ENCODE measurements at regions not wholly inside any gene's neighbourhood (a gene's known extent, or its start where the extent isn't known, plus 50 kb on each side); places are given as distances from the start of the nearest gene placed in this dataset.
"Not testable (repeated sequence)": the region's sequence is repeated elsewhere in the genome, so short reads cannot be mapped to it uniquely, and the experiment has no call there.

DNA sequence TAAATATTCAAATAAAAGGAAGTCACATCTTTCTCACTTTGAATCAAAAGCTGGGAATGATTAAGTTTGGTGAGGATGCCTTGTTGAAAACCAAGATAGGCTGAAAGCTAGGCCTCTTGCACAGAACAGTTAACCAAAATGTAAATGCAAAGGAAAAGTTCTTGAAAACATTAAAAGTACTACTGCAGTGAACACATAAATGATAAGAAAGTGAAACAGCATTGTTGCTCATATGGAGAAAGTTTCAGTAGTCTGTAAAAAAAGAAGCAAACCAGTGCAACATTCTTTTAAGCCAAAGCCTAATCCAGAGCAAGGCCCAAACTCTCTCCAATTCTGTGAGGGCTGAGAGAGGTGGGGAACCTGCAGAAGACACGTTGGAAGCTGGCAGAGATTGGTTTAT lies 1281.9 kb downstream of the CDH12 start:
- H3K9me3 ChIP-seq (ENCODE audit: control insufficient read depth in 5 of 5, low read length in 5 of 5); H3K27ac ChIP-seq (ENCODE audit: low read depth, low read length); H3K4me1 ChIP-seq (ENCODE audit: control insufficient read depth in 5 of 5, insufficient read depth in 5 of 5, low read length in 5 of 5); H3K9ac ChIP-seq (ENCODE audit: low read length in 5 of 5); H3K4me3 ChIP-seq (ENCODE audit: low read depth in 1 of 5, low read length in 5 of 5); H3K27me3 ChIP-seq (ENCODE audit: control insufficient read depth in 5 of 5, insufficient read depth in 4 of 5, low read length in 5 of 5); H3K36me3 ChIP-seq (ENCODE audit: control insufficient read depth in 5 of 5, insufficient read depth in 5 of 5, low read length in 5 of 5): not testable (repeated sequence)

DNA sequence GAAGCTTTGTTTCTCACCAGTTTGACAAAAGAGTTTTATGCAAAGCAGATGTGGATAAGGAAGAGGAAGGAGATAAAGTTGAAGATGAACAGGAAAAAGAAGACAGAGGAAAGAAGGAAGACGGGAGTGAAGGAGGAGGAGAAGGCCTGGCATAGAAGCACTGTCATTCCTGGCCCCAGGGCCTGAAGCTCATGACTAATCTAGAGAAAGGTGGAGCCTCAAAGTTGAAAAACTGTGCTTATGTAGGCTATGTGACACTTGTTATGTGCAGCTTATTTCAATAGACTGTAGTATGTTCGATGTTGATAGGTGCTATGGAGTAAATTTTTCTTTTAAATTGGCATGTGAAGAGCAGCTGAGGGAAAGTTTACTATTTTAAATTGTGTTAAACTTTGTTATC lies 1294.0 kb downstream of the CDH12 start:
- not testable (repeated sequence) for H3K27me3 ChIP-seq (ENCODE audit: control insufficient read depth in 5 of 5, insufficient read depth in 4 of 5, low read length in 5 of 5); H3K36me3 ChIP-seq (ENCODE audit: control insufficient read depth in 5 of 5, insufficient read depth in 5 of 5, low read length in 5 of 5); H3K4me1 ChIP-seq (ENCODE audit: control insufficient read depth in 5 of 5, insufficient read depth in 5 of 5, low read length in 5 of 5); H3K27ac ChIP-seq (ENCODE audit: low read depth, low read length); H3K9ac ChIP-seq (ENCODE audit: low read length in 5 of 5); H3K9me3 ChIP-seq (ENCODE audit: control insufficient read depth in 5 of 5, low read length in 5 of 5); H3K4me3 ChIP-seq (ENCODE audit: low read depth in 1 of 5, low read length in 5 of 5)

- H3K9ac ChIP-seq (ENCODE audit: low read length in 5 of 5); H3K36me3 ChIP-seq (ENCODE audit: control insufficient read depth in 5 of 5, insufficient read depth in 5 of 5, low read length in 5 of 5); H3K27me3 ChIP-seq (ENCODE audit: control insufficient read depth in 5 of 5, insufficient read depth in 4 of 5, low read length in 5 of 5); H3K4me1 ChIP-seq (ENCODE audit: control insufficient read depth in 5 of 5, insufficient read depth in 5 of 5, low read length in 5 of 5); H3K4me3 ChIP-seq (ENCODE audit: low read depth in 1 of 5, low read length in 5 of 5); H3K27ac ChIP-seq (ENCODE audit: low read depth, low read length); H3K9me3 ChIP-seq (ENCODE audit: control insufficient read depth in 5 of 5, low read length in 5 of 5): not testable (repeated sequence)
Observed at GRCh38 chr5:21552263-21552662, 1300.9 kb downstream of the CDH12 start.

DNA sequence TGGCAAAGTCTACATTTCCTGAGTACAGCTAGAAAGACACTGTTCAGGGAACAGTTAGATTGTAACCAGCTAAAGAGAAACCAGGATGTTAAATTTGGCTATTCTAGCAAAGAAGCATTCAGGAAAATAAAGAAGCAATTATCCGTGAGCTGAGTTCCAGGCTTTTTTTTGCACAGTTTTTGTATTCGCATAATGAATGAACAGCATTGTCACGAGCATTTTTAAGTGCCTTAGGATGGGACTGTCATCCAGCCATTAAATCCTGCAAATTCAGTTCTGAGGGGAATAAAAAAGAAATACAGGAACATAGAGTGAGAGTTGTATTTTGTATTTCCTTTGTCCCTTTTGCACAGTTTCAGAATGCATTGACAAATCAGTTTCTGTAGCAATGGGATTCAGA lies 1302.2 kb downstream of the CDH12 start:
- H3K9me3 ChIP-seq (ENCODE audit: control insufficient read depth in 5 of 5, low read length in 5 of 5); H3K4me1 ChIP-seq (ENCODE audit: control insufficient read depth in 5 of 5, insufficient read depth in 5 of 5, low read length in 5 of 5); H3K27me3 ChIP-seq (ENCODE audit: control insufficient read depth in 5 of 5, insufficient read depth in 4 of 5, low read length in 5 of 5); H3K36me3 ChIP-seq (ENCODE audit: control insufficient read depth in 5 of 5, insufficient read depth in 5 of 5, low read length in 5 of 5); H3K4me3 ChIP-seq (ENCODE audit: low read depth in 1 of 5, low read length in 5 of 5); H3K9ac ChIP-seq (ENCODE audit: low read length in 5 of 5); H3K27ac ChIP-seq (ENCODE audit: low read depth, low read length): not testable (repeated sequence)

GRCh38 chr5:21547656-21548055 lies 1305.5 kb downstream of the CDH12 start:
- H3K9ac ChIP-seq (ENCODE audit: low read length in 5 of 5); H3K27me3 ChIP-seq (ENCODE audit: control insufficient read depth in 5 of 5, insufficient read depth in 4 of 5, low read length in 5 of 5); H3K36me3 ChIP-seq (ENCODE audit: control insufficient read depth in 5 of 5, insufficient read depth in 5 of 5, low read length in 5 of 5); H3K4me3 ChIP-seq (ENCODE audit: low read depth in 1 of 5, low read length in 5 of 5); H3K9me3 ChIP-seq (ENCODE audit: control insufficient read depth in 5 of 5, low read length in 5 of 5); H3K27ac ChIP-seq (ENCODE audit: low read depth, low read length); H3K4me1 ChIP-seq (ENCODE audit: control insufficient read depth in 5 of 5, insufficient read depth in 5 of 5, low read length in 5 of 5): not testable (repeated sequence)

GRCh38 chr5:21535114-21535513 lies 1318.0 kb downstream of the CDH12 start:
- not testable (repeated sequence) for H3K27me3 ChIP-seq (ENCODE audit: control insufficient read depth in 5 of 5, insufficient read depth in 4 of 5, low read length in 5 of 5); H3K36me3 ChIP-seq (ENCODE audit: control insufficient read depth in 5 of 5, insufficient read depth in 5 of 5, low read length in 5 of 5); H3K4me1 ChIP-seq (ENCODE audit: control insufficient read depth in 5 of 5, insufficient read depth in 5 of 5, low read length in 5 of 5); H3K27ac ChIP-seq (ENCODE audit: low read depth, low read length); H3K9ac ChIP-seq (ENCODE audit: low read length in 5 of 5); H3K9me3 ChIP-seq (ENCODE audit: control insufficient read depth in 5 of 5, low read length in 5 of 5); H3K4me3 ChIP-seq (ENCODE audit: low read depth in 1 of 5, low read length in 5 of 5)

DNA sequence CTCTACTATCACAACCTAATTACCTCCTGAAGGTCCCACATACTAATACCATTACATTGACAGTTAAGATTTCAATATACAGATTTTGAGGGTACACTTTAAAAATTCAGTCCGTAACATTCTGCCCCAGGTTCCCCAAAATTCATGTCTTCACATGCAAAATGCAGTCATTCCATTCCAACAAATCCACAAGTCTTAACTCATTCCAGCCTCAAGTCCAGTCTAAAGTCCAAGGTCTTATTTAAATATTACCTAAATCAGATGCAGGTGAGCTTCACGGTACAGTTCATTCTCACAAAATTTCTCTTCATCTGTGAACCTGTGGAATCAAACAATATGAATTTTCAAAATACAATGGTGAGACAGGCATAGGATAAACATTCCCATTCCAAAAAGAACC lies 1332.0 kb downstream of the CDH12 start:
- H3K36me3 ChIP-seq (ENCODE audit: control insufficient read depth in 5 of 5, insufficient read depth in 5 of 5, low read length in 5 of 5): not testable (repeated sequence)

GRCh38 chr5:21496926-21497325 lies 1356.2 kb downstream of the CDH12 start:
- not testable (repeated sequence) for H3K27me3 ChIP-seq (ENCODE audit: control insufficient read depth in 5 of 5, insufficient read depth in 4 of 5, low read length in 5 of 5); H3K9ac ChIP-seq (ENCODE audit: low read length in 5 of 5); H3K9me3 ChIP-seq (ENCODE audit: control insufficient read depth in 5 of 5, low read length in 5 of 5); H3K4me3 ChIP-seq (ENCODE audit: low read depth in 1 of 5, low read length in 5 of 5); H3K4me1 ChIP-seq (ENCODE audit: control insufficient read depth in 5 of 5, insufficient read depth in 5 of 5, low read length in 5 of 5); H3K27ac ChIP-seq (ENCODE audit: low read depth, low read length)
- peaks cover 0 to 20% (median 3%) of the 10 kb centered on the region in 5 donors for H3K36me3 ChIP-seq (ENCODE audit: control insufficient read depth in 5 of 5, insufficient read depth in 5 of 5, low read length in 5 of 5)

More for the DNA sequence above, 1332.0 kb downstream of the CDH12 start:
- not testable (repeated sequence) for H3K4me1 ChIP-seq (ENCODE audit: control insufficient read depth in 5 of 5, insufficient read depth in 5 of 5, low read length in 5 of 5); H3K27ac ChIP-seq (ENCODE audit: low read depth, low read length); H3K9ac ChIP-seq (ENCODE audit: low read length in 5 of 5); H3K27me3 ChIP-seq (ENCODE audit: control insufficient read depth in 5 of 5, insufficient read depth in 4 of 5, low read length in 5 of 5); H3K9me3 ChIP-seq (ENCODE audit: control insufficient read depth in 5 of 5, low read length in 5 of 5); H3K4me3 ChIP-seq (ENCODE audit: low read depth in 1 of 5, low read length in 5 of 5)

- not testable (repeated sequence) for H3K4me1 ChIP-seq (ENCODE audit: control insufficient read depth in 5 of 5, insufficient read depth in 5 of 5, low read length in 5 of 5)
- peaks cover 0 to 23% (median 3%) of the 10 kb centered on the region in 5 donors for H3K36me3 ChIP-seq (ENCODE audit: control insufficient read depth in 5 of 5, insufficient read depth in 5 of 5, low read length in 5 of 5)
Observed at GRCh38 chr5:21496056-21496455, 1357.1 kb downstream of the CDH12 start.

DNA sequence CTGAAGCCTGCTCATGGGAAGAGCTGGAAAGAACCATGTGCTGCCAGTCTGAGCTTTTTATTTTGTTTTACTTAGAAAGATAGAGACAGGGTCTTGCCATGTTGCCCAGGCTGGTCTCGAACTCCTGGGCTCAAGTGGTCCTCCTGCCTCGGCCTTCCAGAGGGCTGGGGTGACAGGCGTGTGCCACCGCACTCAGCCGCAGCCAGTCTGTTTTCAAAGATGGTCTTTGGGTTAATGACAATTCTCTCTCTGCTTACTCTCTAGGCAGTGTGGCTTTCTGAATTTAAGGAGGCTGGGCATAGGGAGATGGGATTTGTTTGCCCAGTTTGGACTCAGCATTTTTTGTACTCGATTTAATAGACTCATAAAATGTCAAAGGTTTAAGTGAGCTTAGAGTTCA lies 1357.9 kb downstream of the CDH12 start:
- H3K9me3 ChIP-seq (ENCODE audit: control insufficient read depth in 5 of 5, low read length in 5 of 5); H3K27ac ChIP-seq (ENCODE audit: low read depth, low read length); H3K9ac ChIP-seq (ENCODE audit: low read length in 5 of 5); H3K4me1 ChIP-seq (ENCODE audit: control insufficient read depth in 5 of 5, insufficient read depth in 5 of 5, low read length in 5 of 5); H3K27me3 ChIP-seq (ENCODE audit: control insufficient read depth in 5 of 5, insufficient read depth in 4 of 5, low read length in 5 of 5); H3K4me3 ChIP-seq (ENCODE audit: low read depth in 1 of 5, low read length in 5 of 5): not testable (repeated sequence)
- peaks cover 0 to 23% (median 3%) of the 10 kb centered on the region in 5 donors for H3K36me3 ChIP-seq (ENCODE audit: control insufficient read depth in 5 of 5, insufficient read depth in 5 of 5, low read length in 5 of 5)

More at GRCh38 chr5:21496056-21496455, 1357.1 kb downstream of the CDH12 start:
- not testable (repeated sequence) for H3K4me3 ChIP-seq (ENCODE audit: low read depth in 1 of 5, low read length in 5 of 5); H3K27ac ChIP-seq (ENCODE audit: low read depth, low read length); H3K27me3 ChIP-seq (ENCODE audit: control insufficient read depth in 5 of 5, insufficient read depth in 4 of 5, low read length in 5 of 5); H3K9ac ChIP-seq (ENCODE audit: low read length in 5 of 5); H3K9me3 ChIP-seq (ENCODE audit: control insufficient read depth in 5 of 5, low read length in 5 of 5)

GRCh38 chr5:21494033-21494432 lies 1359.1 kb downstream of the CDH12 start:
- H3K4me3 ChIP-seq (ENCODE audit: low read depth in 1 of 5, low read length in 5 of 5); H3K27me3 ChIP-seq (ENCODE audit: control insufficient read depth in 5 of 5, insufficient read depth in 4 of 5, low read length in 5 of 5); H3K9ac ChIP-seq (ENCODE audit: low read length in 5 of 5); H3K4me1 ChIP-seq (ENCODE audit: control insufficient read depth in 5 of 5, insufficient read depth in 5 of 5, low read length in 5 of 5); H3K27ac ChIP-seq (ENCODE audit: low read depth, low read length); H3K9me3 ChIP-seq (ENCODE audit: control insufficient read depth in 5 of 5, low read length in 5 of 5): not testable (repeated sequence)
- H3K36me3 ChIP-seq (ENCODE audit: control insufficient read depth in 5 of 5, insufficient read depth in 5 of 5, low read length in 5 of 5): peaks cover 0 to 23% (median 3%) of the 10 kb centered on the region in 5 donors
